NCI-H510A (cell line): ENCODE measurements at regions not wholly inside any gene's neighbourhood (a gene's known extent, or its start where the extent isn't known, plus 50 kb on each side); places are given as distances from the start of the nearest gene placed in this dataset.
"Not testable (repeated sequence)": the region's sequence is repeated elsewhere in the genome, so short reads cannot be mapped to it uniquely, and the experiment has no call there.

Experiments
- DNase-seq: peaks from one replicate; lab custom pipeline; 2025; lab: John Stamatoyannopoulos, UW

DNA sequence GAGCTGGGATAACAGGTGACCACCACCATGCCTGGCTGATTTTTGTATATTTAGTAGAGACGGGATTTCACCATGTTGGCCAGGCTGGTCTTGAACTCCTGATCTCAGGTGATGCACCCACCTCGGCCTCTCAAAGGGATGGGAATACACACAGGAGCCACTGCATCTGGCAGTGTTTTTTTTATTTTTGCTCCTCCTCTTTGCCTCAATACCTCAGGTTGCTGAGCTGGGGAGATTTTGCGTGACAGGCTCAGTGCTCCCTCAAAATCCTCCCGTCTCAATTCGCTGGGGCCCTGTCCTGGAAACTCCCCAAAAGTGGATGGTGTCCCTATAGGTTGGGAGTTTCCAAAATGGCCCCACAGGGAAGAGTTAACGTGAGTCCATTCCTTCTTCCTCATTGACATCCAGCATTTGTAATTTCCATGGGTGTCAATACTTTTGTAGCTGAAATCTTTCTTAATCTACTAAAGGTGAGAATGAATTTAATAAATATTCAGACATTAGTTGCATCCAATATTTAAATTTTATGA lies 71.8 kb downstream of the GGTLC2 start:
- DNase-seq, result no peak

DNA sequence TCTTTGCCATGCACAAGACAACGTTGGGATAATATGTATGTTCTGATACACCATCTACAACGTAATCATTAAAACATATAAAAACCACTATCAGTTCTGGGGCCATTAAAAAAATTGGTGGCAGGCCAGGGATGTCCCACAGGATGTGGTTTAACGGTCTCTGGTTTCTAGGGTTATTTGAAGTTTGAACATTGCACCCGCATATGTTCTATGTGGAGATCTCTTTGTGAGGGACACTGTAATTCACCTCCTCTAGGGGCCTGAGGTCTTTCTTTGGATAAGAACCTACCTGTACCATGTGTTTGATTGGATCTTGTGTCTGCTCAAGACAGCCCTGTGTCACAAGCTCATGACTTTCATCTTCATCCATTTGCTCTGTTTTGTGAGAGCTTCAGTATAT lies 73.2 kb downstream of the GGTLC2 start:
- no peak for DNase-seq

DNA sequence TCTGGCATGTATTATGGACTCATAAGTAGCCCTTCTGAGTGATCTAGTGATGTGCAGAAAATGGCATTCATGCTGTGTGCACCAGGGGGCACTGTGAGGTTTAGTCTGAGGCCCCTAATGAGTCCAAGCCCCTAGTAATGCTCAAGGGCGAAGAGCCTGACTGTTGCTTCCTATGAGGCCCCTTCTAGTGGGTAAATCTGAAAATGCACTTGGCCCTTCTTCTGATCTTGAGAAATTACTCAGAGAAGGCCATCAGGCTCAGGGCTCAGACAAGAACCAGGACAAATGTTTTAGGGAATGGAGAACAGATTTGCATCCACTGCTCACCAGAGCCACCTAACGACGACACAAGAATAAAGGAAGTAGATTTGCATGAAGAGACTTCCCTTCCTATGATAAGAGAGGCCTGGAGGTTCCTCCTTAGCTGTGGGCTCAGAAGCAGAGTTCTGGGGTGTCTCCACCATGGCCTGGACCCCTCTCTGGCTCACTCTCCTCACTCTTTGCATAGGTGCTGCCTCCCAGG lies 75.8 kb downstream of the GGTLC2 start:
- no peak for DNase-seq

DNA sequence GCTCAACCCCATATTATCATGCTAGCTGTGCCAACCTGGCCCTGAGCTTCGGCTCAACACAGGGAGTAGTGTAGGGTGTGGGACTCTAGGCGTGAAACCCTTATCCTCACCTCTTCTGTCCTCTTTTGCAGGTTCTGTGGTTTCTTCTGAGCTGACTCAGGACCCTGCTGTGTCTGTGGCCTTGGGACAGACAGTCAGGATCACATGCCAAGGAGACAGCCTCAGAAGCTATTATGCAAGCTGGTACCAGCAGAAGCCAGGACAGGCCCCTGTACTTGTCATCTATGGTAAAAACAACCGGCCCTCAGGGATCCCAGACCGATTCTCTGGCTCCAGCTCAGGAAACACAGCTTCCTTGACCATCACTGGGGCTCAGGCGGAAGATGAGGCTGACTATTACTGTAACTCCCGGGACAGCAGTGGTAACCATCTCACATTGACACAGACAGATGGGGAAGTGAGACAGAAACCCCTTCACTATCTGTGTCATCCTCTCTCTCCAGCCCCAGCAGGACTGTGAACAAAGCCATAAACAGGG lies 76.4 kb downstream of the GGTLC2 start:
- DNase-seq, result no peak

DNA sequence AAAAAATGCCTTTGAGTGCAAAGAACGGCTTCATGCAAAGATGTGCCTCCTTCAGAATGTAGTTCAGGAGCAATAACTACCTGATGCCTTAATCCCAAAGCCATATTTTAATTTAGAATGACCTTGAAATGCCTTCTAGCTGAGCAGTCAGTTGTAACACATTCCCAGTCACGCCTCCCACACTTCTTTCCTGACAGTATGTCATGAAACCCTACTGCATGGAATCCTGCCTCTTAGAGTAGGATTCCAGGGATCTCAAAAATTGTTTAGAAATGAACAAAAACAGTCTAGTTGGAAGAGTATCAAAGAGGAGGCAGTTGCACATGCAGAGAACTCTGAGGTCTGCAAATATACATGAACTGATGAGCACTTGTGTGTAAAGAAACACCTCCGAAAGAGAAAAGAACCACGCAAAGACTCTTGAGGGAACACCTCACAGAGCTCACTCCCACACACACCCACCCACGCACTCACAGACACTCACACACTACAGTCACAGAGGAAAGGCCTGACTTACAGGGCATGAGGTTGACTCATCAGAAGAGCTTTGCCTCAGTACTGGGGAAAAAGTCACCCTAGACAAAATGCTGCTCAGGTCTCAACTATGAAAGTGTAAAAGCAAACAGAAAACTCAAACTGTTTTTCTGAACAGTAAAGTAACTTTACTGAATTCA lies 77.4 kb downstream of the GGTLC2 start:
- DNase-seq, result no peak

DNA sequence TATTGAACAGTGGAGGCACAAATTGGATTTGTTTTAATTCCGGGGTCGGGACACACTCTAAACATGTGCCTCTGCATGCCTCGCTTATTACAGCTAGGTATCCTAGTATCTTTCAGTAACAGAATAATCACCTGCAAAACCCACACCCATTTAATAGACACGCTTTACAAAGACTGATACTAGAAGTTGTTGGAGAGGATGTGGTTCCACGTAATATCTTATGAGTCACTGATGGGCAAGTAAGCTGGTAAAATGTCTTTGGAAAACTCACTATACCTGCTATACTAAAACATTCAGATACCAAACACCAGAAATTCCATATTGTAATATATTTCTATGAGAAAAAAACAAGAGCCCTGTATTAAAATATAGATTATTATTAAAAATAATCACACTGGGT lies 84.0 kb downstream of the GGTLC2 start:
- no peak for DNase-seq

DNA sequence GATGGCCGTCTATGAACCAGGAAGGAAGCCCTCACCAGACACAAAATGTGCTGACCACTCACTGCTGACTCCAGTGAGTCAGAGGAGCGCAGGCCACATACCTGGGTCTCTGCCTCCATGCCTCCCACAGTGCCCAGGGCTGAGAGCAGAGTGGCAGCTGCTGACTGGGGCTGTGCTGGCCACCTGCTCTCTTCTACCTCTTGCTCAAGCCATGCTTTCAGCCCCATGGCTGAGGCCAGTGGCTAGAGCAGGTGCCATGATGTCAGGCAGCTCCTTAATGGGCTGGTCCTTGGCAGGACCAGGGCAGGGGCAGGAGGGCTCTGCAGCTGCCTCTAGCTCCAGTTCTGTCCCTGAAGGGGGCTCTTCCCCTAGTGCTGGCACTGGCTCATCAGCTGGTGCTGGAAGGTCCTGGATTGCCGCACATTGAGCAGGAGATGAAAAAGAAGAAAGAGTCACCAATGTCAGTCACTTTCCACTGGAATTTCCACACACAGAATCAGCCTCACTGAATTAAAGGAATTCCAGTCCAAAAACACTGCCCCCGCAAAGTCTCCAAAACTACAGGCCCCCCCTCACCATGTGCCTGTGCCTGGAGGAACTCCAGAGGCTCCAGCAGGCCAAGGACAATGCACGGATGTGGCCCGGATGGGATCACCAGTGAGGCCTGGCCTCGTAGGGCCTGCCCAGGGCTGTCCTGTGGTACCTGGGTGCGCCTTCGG lies 86.4 kb downstream of the GGTLC2 start:
- DNase-seq, result no peak

DNA sequence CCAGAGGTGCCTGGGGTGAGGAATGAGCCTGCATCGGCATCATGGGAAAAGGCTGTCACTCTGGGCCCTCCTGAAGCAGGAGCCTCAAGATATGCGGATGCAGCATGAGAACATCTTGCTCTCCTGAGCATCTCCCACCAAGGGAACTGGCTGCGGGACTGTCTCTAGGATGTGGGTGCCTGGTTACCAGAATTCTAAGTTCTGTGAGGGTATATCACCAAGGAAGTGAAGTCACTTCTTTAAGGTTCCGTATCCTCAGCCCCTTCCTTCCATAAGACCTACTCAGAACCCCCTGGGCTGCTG lies 86.9 kb downstream of the GGTLC2 start:
- no peak for DNase-seq

DNA sequence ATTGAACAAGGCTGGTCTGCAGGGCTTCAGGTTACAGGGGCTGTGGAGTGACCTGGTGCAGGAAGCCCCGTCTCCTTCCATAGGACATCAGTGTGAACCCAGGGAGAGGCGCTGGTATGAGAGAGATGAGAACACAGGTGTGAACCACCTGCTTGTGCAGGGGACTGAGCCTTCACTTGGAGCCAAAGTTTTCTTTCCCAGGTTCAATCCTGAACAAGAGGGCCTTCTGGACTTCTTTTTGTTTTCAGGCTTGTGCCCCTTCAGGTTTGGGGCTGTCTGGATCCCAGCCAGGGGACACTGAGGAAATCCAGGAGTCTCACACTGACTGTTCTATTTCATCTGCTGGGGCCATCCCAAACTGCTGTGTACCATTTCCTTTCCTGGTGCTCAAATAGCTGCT lies 88.6 kb downstream of the GGTLC2 start:
- not testable (repeated sequence) for DNase-seq

DNA sequence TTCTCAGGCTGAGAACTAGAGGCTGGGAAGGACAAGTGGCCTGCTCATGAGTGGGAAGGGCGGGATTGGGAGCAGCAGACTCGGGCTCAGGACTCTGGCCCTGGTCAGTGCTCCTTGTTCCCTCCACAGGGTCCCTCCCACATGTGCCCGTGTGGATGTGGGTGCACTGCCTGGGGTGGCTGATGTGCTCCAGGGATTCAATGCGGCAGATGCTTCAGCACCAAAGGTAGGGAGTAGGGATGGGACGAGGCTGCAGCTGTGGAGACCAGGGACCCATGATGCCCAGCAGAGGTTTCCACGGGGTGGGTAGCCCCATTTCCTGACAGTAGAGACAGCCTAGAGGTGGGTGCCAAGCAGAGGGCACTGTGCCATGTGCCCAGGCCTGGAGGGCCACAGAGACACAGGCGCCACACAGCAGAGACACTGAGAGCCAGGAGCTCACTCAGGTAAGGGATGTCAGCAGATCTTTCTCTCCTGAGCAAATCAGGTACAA lies 89.5 kb downstream of the GGTLC2 start:
- no peak for DNase-seq

DNA sequence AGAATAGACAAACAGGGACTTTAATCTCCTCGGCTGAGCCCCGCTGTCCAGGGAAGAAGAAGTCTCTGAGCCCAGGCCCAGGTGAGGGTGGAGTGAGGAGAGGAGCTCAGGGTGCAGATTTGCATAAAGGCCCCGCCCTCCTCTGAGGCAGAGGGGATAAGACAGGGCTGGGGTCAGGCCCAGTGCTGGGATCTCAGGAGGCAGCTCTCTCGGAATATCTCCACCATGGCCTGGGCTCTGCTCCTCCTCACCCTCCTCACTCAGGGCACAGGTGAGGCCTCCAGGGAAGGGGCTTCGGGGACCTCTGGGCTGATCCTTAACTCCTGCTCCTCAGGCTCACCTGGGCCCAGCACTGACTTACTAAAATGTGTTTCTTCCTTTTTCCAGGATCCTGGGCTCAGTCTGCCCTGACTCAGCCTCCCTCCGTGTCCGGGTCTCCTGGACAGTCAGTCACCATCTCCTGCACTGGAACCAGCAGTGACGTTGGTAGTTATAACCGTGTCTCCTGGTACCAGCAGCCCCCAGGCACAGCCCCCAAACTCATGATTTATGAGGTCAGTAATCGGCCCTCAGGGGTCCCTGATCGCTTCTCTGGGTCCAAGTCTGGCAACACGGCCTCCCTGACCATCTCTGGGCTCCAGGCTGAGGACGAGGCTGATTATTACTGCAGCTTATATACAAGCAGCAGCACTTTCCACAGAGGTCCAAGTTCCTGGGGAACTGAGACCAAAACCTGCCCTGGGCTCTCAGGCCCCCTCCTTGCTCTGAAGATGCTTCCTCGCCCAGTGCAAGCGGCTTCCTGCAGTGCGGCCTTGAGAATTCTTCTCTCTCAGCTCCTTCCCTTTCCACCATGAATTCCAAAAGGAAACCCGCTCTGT lies 90.2 kb downstream of the GGTLC2 start:
- not testable (repeated sequence) for DNase-seq

DNA sequence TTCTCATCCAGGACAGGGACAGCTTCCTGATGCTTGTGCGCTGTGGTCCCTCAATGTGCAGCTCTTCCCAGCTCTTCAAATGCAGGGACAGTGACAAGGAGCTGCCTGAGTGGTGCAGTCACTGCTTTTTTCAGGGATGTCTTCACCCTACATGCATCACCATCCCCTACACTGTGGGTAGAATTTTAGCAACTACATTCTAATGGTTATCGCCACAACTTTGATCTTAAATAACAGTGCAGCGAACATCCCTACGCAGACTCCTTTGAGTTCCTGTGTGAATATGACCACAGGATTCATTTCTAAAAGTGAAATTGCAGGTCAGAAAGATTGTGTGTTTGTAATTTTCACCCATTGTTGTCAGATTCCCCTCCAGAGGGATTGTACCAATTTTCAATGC lies 90.9 kb downstream of the GGTLC2 start:
- not testable (repeated sequence) for DNase-seq

DNA sequence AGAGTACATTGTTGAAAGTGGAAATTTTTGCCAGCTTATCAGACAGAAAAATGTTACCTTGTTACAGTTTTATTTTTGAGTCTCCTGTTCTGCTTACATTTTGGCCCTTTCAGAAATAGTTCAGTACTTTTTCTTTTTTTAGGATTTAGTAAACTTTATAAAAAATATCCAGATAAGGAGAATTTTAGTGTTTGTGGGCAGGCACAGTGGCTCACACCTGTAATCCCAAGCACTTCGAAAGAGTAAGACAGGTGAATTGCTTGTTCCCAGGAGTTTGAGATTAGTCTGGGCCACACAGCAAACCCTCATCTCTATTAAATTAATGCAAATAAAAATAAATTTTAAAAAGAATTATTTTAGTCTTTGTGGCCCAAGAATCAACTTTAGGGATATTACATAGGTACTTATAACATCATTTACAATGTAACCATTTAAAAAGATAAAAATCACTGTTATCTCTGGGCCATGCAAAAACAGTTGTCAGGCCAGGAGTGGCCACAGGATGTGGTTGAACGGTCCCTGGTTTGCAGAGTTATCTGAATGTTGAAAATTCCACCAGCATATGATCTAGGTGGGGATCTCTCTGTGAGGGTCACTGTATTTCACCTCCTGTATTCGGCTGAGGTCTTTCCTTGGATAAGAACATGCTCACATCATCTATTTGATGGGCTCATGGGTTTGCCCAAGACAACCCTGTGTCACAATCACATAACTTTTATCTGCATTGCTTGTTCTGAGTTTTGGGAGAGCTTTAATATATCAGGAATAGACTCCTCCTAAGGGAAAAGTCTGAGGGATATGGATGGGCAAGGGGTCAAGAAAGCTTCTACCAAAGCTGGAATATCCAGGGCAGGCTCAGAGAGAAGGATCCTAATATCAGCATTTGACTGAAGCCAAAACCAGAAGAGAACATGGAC lies 91.5 kb downstream of the GGTLC2 start:
- no peak for DNase-seq

DNA sequence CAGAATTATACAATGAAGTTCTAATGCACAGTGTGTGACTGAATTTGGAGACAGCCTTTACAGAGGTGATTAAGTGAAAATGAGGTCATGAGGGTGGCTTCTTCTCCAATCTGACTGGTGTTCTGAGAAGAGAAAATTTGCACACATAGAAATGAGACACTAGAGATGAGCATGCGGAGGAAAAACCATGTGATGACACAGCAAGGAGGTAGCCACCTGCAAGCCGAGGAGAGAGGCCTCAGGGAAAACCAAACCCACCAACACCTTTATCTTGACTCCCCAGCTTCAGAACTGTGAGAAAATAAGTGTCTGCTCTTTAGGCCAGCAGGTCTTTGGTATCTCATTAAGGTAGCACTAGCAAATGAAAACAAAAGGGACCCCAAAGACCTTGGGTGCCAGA lies 93.2 kb downstream of the GGTLC2 start:
- DNase-seq, result no peak

DNA sequence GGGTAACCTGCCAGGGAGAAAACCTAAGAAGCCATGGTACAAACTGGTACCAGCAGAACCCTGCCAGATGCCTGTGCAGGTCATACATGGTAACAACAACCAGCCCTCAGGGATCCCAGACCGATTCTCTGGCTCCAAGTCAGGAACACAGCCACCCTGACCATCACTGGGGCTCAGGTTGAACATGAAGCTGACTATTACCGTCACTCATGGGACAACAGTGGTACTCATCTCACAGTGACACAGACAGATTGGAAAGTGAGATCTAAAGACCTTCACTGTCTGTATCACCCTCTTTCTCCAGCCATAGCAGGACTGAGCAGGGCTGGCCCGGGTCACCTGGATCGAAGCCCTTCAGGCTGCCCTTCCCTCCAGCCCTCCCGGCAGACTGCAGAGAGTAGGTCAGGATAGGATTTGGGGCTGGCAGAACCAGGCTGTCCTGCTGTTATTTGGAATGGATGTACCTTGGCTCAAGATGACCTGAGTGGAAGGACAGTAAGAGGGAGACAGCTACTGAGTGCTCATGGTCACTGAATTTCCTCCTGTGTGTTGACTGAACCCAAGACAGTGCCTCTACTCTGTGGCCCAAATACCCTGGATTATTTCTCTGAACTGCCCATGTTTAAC lies 94.7 kb downstream of the GGTLC2 start:
- no peak for DNase-seq

DNA sequence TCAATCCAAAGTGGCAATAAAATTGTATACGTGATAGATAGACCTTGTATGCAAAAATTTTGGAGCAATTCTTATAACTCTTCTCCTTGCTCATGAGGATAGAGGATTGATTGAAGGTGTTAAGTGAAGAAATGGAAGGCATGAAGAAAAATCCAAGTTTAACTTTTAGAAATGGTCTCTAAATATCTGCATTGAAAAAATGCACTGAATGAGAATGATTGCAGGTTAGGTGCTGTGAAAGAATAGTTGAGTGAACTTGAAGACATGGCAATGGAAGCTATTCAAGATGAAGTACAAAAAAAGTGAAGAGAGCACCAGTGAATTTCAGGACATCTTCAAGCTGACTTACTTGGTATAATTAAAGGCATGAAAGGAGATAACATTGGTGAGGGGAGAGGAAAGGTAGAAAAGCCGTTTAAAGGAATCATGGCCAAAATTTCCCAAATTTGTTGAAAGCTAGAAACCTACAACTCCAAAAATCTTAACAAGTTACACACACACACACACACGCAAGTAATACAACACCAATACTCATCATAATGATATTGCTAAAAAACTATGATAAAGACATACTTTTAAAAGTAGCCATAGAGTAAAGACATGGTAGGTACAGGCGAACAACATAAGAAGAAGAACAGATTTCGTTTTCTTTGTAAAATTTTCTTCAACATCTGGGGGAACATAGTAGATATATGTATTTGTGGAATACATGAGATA lies 96.3 kb downstream of the GGTLC2 start:
- DNase-seq, result no peak

DNA sequence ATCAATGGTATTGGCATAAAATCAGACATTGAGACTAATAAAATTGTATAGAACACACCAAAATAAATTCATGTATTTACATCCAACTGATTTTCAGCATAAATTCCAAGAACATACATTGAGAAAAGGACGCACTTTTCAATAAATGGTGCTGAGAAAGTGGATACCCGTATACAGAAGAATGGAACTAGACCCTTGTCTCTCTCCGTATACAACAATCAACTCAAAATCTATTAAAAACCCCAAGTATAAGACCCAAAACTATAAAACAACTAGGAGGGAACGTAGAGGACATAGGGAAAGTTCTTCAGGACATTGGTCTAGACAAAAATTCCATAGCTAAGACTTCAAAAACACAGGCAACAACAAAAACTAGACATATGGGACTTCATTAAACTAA lies 97.4 kb downstream of the GGTLC2 start:
- no peak for DNase-seq

DNA sequence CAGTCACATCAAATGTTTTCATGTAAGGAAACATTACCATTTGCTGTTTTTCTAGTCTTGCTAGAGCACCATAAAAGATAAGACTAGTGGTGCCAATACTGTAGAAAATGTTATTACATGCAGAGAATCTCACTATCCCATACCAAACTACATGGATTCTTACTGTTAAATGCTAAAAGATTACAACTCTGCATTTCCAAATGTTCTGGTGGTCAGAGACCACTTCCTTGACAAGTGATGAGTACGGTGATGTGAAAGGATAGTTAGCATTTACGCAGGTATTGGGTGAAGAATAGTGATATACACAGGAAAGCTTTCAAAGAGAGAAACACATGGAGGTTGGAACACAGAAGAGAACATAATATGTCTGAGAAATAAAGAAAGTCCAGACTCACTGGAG lies 98.2 kb downstream of the GGTLC2 start:
- no peak for DNase-seq

DNA sequence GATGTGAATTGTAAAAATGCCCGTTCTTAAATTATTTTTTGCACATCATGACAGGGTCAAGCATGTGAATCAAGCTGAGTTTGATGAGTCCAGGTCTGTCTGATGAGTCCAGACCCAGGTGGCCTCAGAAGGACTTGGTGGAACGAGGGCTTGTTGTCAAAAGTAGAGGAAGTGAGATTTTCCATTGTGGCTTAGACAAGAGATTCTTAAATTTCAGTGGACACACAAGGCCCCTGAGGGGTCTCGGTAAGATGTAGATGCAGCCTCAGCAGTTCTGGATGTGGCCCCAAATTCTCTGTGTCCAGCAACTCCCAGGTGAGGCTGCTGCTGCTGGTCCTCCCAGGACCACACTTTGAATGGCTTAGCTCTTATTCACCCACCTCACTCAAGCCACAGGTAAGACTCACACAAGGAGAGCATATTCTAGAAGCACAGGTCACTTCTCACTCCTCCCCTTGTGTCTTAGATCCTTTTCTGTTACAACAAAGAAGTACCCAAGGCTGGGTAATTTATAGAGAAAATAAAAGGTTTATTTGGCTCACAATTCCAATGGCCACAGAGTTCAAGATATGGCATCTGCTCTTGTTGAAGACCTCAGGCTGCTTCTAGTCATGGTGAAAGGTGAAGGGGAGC lies 98.8 kb downstream of the GGTLC2 start:
- DNase-seq, result no peak
